Neuron (in vitro differentiated cells): ENCODE measurements at regions not wholly inside any gene's neighbourhood (a gene's known extent, or its start where the extent isn't known, plus 50 kb on each side); places are given as distances from the start of the nearest gene placed in this dataset.

Source experiments
- H2AFZ ChIP-seq: one replicate; pipeline ENCODE4 v1.6.1; 2013; ENCODE audit warnings: low read depth, mild to moderate bottlenecking, inconsistent platforms, low read length, moderate library complexity
- H3K27me3 ChIP-seq: one replicate; pipeline ENCODE4 v1.6.1; 2013; ENCODE audit warnings: low read length; ENCODE audit not compliant: insufficient read depth
- H3K36me3 ChIP-seq: one replicate; pipeline ENCODE4 v1.6.1; 2013; ENCODE audit warnings: low read length; ENCODE audit not compliant: insufficient read depth
- H3K4me1 ChIP-seq: one replicate; pipeline ENCODE4 v1.6.1; 2013; ENCODE audit warnings: low read length; ENCODE audit not compliant: insufficient read depth
- H3K4me3 ChIP-seq: 2 replicates; pipeline ENCODE4 v1.5.1; 2013; ENCODE audit warnings: mild to moderate bottlenecking, low read length, moderate library complexity
- H3K9me3 ChIP-seq: one replicate; pipeline ENCODE4 v1.6.1; 2013; ENCODE audit warnings: low read length

- no peak overlapping the region for H3K4me3 ChIP-seq
- H3K4me1 ChIP-seq, result no peaks in the 10 kb centered on the region
- no peaks in the 10 kb centered on the region for H3K36me3 ChIP-seq
- no peak overlapping the region for H2AFZ ChIP-seq
- peaks cover 10% of the 10 kb centered on the region for H3K27me3 ChIP-seq
- no peaks in the 10 kb centered on the region for H3K9me3 ChIP-seq
Observed at GRCh38 chr16:86389566-86390328, 120.6 kb upstream of the FOXF1 start.

GRCh38 chr16:86390335-86390734, 120.0 kb upstream of the FOXF1 start:
- no peaks in the 10 kb centered on the region for H3K9me3 ChIP-seq
- H3K4me3 ChIP-seq, result no peak overlapping the region
- peaks cover 10% of the 10 kb centered on the region for H3K27me3 ChIP-seq
- H3K4me1 ChIP-seq, result no peaks in the 10 kb centered on the region
- no peak overlapping the region for H2AFZ ChIP-seq
- no peaks in the 10 kb centered on the region for H3K36me3 ChIP-seq

GRCh38 chr16:86391486-86391885, 118.8 kb upstream of the FOXF1 start:
- H3K4me1 ChIP-seq, result peaks cover 6% of the 10 kb centered on the region
- peaks cover 8% of the 10 kb centered on the region for H3K27me3 ChIP-seq
- H2AFZ ChIP-seq, result no peak overlapping the region
- no peak overlapping the region for H3K4me3 ChIP-seq
- H3K36me3 ChIP-seq, result no peaks in the 10 kb centered on the region
- H3K9me3 ChIP-seq, result no peaks in the 10 kb centered on the region

GRCh38 chr16:86391984-86392383, 118.3 kb upstream of the FOXF1 start:
- Histone ChIP-seq H3K9me3 (no peaks in the 10 kb centered on the region), H3K4me1 (peaks cover 7% of the 10 kb centered on the region), H3K4me3 (no peak overlapping the region)

GRCh38 chr16:86392436-86393152, 117.7 kb upstream of the FOXF1 start:
- Histone ChIP-seq H2AFZ (no peak overlapping the region), H3K9me3 (no peaks in the 10 kb centered on the region), H3K36me3 (no peaks in the 10 kb centered on the region), H3K4me3 (no peak overlapping the region), H3K4me1 (peaks cover 7% of the 10 kb centered on the region), H3K27me3 (peaks cover 6% of the 10 kb centered on the region)

More at GRCh38 chr16:86391984-86392383, 118.3 kb upstream of the FOXF1 start:
- H3K27me3 ChIP-seq, result peaks cover 6% of the 10 kb centered on the region
- no peaks in the 10 kb centered on the region for H3K36me3 ChIP-seq
- no peak overlapping the region for H2AFZ ChIP-seq

GRCh38 chr16:86393907-86394626, 116.3 kb upstream of the FOXF1 start:
- H3K9me3 ChIP-seq, result no peaks in the 10 kb centered on the region
- H3K36me3 ChIP-seq, result no peaks in the 10 kb centered on the region
- peaks cover 2% of the 10 kb centered on the region for H3K27me3 ChIP-seq
- no peak overlapping the region for H3K4me3 ChIP-seq
- peaks cover 7% of the 10 kb centered on the region for H3K4me1 ChIP-seq
- H2AFZ ChIP-seq, result no peak overlapping the region

- no peaks in the 10 kb centered on the region for H3K27me3 ChIP-seq
- peaks cover 7% of the 10 kb centered on the region for H3K4me1 ChIP-seq
- H3K9me3 ChIP-seq, result no peaks in the 10 kb centered on the region
- H2AFZ ChIP-seq, result no peak overlapping the region
- no peak overlapping the region for H3K4me3 ChIP-seq
- no peaks in the 10 kb centered on the region for H3K36me3 ChIP-seq
Observed at GRCh38 chr16:86395477-86395876, 114.8 kb upstream of the FOXF1 start.

GRCh38 chr16:86396422-86396821, 113.9 kb upstream of the FOXF1 start:
- H3K4me1 ChIP-seq, result peaks cover 7% of the 10 kb centered on the region
- no peaks in the 10 kb centered on the region for H3K9me3 ChIP-seq
- no peak overlapping the region for H3K4me3 ChIP-seq
- no peaks in the 10 kb centered on the region for H3K36me3 ChIP-seq
- H3K27me3 ChIP-seq, result no peaks in the 10 kb centered on the region
- H2AFZ ChIP-seq, result no peak overlapping the region

GRCh38 chr16:86396901-86397311, 113.4 kb upstream of the FOXF1 start:
- Histone ChIP-seq H3K4me3 (no peak overlapping the region), H3K36me3 (no peaks in the 10 kb centered on the region), H3K9me3 (no peaks in the 10 kb centered on the region), H3K4me1 (peaks cover 7% of the 10 kb centered on the region), H2AFZ (no peak overlapping the region), H3K27me3 (no peaks in the 10 kb centered on the region)

- Histone ChIP-seq H3K9me3 (no peaks in the 10 kb centered on the region), H3K4me1 (peaks cover 7% of the 10 kb centered on the region), H3K4me3 (no peak overlapping the region), H3K27me3 (no peaks in the 10 kb centered on the region), H3K36me3 (no peaks in the 10 kb centered on the region), H2AFZ (no peak overlapping the region)
Observed at GRCh38 chr16:86398201-86398600, 112.1 kb upstream of the FOXF1 start.

GRCh38 chr16:86398622-86399021, 111.7 kb upstream of the FOXF1 start:
- Histone ChIP-seq H3K4me3 (no peak overlapping the region), H3K9me3 (no peaks in the 10 kb centered on the region), H3K27me3 (no peaks in the 10 kb centered on the region), H3K36me3 (no peaks in the 10 kb centered on the region), H2AFZ (no peak overlapping the region), H3K4me1 (peaks cover 7% of the 10 kb centered on the region)

- H3K4me3 ChIP-seq, result no peak overlapping the region
- no peaks in the 10 kb centered on the region for H3K9me3 ChIP-seq
- H3K36me3 ChIP-seq, result no peaks in the 10 kb centered on the region
- H2AFZ ChIP-seq, result no peak overlapping the region
- H3K4me1 ChIP-seq, result peaks cover 5% of the 10 kb centered on the region
- H3K27me3 ChIP-seq, result no peaks in the 10 kb centered on the region
Observed at GRCh38 chr16:86401126-86401525, 109.2 kb upstream of the FOXF1 start.

GRCh38 chr16:86403085-86403484, 107.2 kb upstream of the FOXF1 start:
- Histone ChIP-seq H3K9me3 (no peaks in the 10 kb centered on the region), H3K36me3 (no peaks in the 10 kb centered on the region), H3K4me3 (no peak overlapping the region), H3K27me3 (no peaks in the 10 kb centered on the region), H2AFZ (no peak overlapping the region), H3K4me1 (no peaks in the 10 kb centered on the region)
